ENCODE measurements at regions not wholly inside any gene's neighbourhood (a gene's known extent, or its start where the extent isn't known, plus 50 kb on each side); places are given as distances from the start of the nearest gene placed in this dataset.

DNA sequence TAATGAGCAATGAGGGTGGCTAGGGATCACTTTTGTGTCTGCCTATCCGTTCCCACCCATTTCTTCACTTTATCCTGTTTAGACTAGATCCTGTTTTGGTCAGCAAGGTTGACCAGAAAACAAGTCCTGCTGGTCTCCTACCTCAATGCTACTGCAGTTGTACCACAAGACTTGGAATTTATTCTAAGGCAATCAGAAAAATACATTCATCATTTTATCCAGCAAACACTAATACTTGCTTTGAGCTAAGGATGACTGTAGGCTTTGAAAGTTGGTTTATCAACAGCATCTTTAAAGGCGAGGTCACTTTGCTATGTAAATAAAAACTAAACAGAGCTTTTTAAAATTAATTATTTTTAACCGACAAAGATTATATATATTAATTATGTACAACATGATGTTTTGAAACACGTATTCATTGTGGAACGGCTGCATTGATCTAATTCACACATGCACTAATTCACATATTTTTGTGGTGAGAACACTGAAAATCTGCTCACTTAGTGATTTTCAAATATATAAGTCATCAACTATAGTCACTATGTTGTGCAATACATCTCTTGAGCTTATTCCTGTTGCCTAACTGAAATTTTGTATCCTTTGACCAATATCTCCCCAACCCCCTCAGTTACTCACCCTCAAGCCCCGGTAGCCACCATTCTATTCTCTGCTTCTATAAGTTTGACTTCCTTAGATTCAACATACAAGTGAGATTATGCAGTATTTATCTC lies 125.9 kb upstream of the HS3ST3A1 start:
- peaks cover 6% of the 10 kb centered on the region for H3K9me3 Mint-ChIP-seq
- no peaks in the 10 kb centered on the region for H3K4me1 Mint-ChIP-seq
- no peak overlapping the region for H3K4me3 Mint-ChIP-seq
- H3K27ac Mint-ChIP-seq: no peak overlapping the region
- no peaks in the 10 kb centered on the region for H3K36me3 Mint-ChIP-seq
- no peak for ATAC-seq
- no peaks in the 10 kb centered on the region for H3K27me3 Mint-ChIP-seq

DNA sequence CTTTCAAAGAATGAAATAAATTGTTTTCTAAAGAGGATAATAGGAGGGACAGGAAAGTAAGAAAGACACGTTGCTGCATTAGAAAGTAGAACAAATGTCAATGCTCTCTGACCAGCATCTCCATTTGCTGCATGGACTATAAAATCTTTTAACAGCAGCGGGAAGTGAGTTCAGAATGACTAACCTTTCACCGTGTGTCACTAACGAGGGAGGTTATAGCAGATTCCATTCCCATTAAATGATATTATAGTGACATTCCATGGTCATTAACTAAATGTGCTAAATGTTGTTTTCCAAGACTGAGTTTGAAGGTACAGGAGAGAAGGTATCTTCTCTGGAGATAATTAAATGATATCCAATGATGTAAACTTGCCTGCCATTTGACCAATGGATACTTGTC lies 127.1 kb upstream of the HS3ST3A1 start:
- no peak for ATAC-seq
- Mint-ChIP-seq H3K4me3 (no peak overlapping the region), H3K27ac (no peak overlapping the region), H3K27me3 (no peaks in the 10 kb centered on the region), H3K4me1 (no peaks in the 10 kb centered on the region), H3K9me3 (peaks cover 11% of the 10 kb centered on the region), H3K36me3 (no peaks in the 10 kb centered on the region)

DNA sequence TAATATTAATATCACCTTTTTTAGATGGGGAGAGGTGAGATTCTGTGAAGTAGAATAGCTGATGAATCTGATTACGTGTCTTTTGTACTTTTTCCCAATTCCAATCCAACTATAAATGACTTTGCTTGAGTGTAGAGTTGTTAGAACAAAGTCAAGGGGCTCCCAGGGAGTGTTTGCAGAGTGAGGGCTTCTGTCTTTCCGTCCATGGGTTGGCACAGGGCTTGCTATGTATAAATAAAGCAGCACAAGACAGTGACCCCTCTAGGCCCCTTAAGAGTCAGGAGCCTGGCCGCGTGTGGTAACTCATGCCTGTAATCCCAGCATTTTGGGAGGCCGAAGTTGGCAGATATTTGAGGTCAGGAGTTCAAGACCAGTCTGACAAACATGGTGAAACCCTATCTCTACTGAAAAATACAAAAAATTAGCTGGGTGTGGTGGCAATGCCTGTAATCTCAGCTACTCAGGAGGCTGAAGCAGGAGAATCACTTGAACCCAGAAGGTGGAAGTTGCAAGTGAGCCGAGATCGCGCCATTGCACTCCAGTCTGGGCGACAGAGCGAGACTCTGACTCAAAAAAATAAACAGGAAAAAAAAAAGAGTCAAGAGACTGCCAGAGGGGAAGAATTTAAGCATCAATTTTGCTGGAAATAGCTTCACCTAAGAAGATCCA lies 127.9 kb upstream of the HS3ST3A1 start:
- Mint-ChIP-seq H3K4me1 (peaks cover 2% of the 10 kb centered on the region), H3K27ac (no peak overlapping the region), H3K27me3 (no peaks in the 10 kb centered on the region), H3K9me3 (peaks cover 11% of the 10 kb centered on the region), H3K36me3 (no peaks in the 10 kb centered on the region), H3K4me3 (no peak overlapping the region)
- ATAC-seq: no peak

DNA sequence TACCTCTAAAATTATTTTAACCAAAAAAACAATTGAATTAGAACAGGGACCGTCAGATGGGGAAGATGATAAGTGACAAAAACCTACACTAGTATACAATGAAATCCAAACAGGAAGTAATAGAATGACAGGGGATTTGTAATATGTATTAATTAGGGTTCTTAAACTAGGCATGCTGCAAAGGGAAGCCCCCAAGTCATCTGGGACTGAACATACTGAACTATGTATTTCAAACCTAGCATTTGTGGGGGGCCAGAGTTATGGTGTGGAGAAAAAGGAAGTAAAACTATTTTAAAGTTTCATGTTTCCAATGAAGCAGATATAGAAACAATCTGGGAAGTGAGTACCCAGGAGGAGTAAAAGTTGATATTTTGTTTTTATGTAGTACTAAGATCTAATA lies 133.2 kb upstream of the HS3ST3A1 start:
- Mint-ChIP-seq H3K4me3 (no peak overlapping the region), H3K27ac (no peak overlapping the region), H3K27me3 (no peaks in the 10 kb centered on the region), H3K9me3 (peaks cover 11% of the 10 kb centered on the region), H3K36me3 (no peaks in the 10 kb centered on the region), H3K4me1 (peaks cover 9% of the 10 kb centered on the region)
- peak; percentile 64 for ATAC-seq

DNA sequence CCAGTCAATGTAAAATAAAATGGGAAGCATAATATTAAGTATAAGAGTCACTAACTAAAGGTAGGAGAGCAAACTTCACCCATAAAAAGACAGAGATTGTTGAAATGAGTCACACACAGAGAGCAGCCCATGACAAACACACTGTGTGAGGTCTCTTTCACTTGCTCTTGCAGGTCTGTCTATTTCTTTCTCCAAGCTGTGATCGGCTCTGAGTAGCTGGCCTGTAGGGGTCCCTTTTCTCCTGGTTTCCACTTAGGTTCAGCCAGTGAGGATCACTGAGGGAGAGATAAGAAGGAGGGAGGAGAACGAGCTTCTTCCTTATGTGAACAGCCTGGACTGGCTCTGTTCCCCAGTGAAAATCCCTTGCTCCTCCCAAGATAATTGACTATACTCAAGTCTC lies 133.7 kb upstream of the HS3ST3A1 start:
- H3K4me1 Mint-ChIP-seq: peaks cover 9% of the 10 kb centered on the region
- H3K27ac Mint-ChIP-seq: no peak overlapping the region
- H3K9me3 Mint-ChIP-seq: peaks cover 11% of the 10 kb centered on the region
- H3K27me3 Mint-ChIP-seq: no peaks in the 10 kb centered on the region
- no peaks in the 10 kb centered on the region for H3K36me3 Mint-ChIP-seq
- peak; percentile 54 for ATAC-seq
- no peak overlapping the region for H3K4me3 Mint-ChIP-seq

DNA sequence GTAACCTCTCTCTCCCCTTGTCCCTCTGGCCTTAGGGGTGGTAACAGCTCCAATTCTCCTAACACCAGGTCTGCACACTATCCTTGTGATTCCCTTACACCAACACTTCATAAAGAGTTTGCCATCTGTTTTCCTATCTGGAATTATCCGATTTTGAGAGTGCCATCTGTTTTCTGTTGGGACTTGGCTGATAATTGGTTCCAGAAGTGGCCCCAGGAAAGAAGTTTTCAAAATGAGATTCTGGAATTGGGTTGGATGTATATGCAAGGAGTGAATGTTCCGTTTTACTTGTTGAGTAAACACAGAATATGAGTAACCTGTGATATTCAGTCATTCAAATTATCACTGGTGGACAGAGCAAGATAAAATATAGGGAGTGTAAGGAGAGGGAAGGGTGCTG lies 134.1 kb upstream of the HS3ST3A1 start:
- Mint-ChIP-seq H3K4me3 (no peak overlapping the region), H3K4me1 (peaks cover 9% of the 10 kb centered on the region), H3K9me3 (peaks cover 11% of the 10 kb centered on the region), H3K36me3 (no peaks in the 10 kb centered on the region), H3K27me3 (no peaks in the 10 kb centered on the region), H3K27ac (no peak overlapping the region)
- no peak for ATAC-seq

DNA sequence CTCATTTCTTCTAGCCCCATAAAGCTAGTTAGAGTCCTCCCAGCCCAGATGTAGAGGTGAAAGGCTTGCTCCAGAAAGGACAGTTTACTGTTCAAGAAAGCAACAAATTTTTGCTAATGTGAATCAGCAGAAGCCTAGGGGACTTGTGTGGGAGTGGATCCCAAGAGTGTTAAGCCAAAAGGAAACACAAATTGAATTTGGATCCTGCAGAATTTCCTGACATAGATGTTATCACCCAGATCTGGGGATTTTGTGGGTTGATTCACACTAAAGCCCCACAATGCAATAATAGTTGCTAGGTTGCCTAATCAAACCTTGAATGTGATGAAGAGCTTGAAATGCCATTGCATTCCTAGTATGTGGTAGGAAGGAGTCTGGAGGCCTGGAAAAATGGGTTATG lies 135.2 kb upstream of the HS3ST3A1 start:
- H3K36me3 Mint-ChIP-seq: no peaks in the 10 kb centered on the region
- no peaks in the 10 kb centered on the region for H3K27me3 Mint-ChIP-seq
- H3K27ac Mint-ChIP-seq: no peak overlapping the region
- ATAC-seq: no peak
- peaks cover 9% of the 10 kb centered on the region for H3K4me1 Mint-ChIP-seq
- peaks cover 5% of the 10 kb centered on the region for H3K9me3 Mint-ChIP-seq
- H3K4me3 Mint-ChIP-seq: no peak overlapping the region

DNA sequence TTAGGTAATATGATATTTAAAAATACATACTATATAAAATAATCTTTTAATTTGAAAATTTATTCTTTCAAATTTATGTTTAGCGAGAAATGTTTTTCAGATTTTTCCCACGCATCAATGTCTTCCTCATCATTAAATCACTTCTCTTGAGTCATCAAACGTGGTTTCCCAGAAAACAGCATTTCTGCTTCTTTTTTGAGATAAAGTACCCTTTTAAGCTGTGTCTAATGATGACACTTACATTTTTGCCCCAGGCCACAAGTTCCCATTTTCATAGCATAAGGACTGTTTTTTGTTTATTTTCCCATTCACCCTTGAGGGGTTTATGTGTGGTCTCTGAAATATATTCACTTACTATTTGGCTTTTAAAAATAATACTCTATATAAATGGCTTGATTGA lies 139.0 kb upstream of the HS3ST3A1 start:
- no peak for ATAC-seq
- no peaks in the 10 kb centered on the region for H3K9me3 Mint-ChIP-seq
- H3K27me3 Mint-ChIP-seq: peaks cover 11% of the 10 kb centered on the region
- no peak overlapping the region for H3K4me3 Mint-ChIP-seq
- H3K27ac Mint-ChIP-seq: no peak overlapping the region
- H3K36me3 Mint-ChIP-seq: no peaks in the 10 kb centered on the region
- H3K4me1 Mint-ChIP-seq: no peaks in the 10 kb centered on the region

DNA sequence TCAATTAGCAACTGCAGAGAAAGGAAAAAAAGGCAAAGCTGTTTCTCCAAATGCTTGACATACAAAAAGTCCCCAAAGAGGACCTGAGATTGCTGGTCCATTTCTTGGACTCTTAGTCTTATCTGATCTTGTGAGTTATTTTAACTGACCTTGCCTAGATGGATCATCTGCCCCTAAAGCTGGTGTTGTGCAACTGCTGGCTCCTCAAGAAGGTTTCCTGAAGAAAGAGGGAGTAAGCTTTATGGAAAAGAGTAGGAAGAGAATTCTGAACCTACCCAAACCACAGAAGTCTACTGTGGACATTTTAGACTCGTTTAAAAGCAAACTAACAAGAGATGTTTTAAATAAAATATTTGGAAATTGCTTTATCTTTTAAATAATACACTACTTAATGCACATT lies 140.0 kb upstream of the HS3ST3A1 start:
- H3K36me3 Mint-ChIP-seq: no peaks in the 10 kb centered on the region
- no peak overlapping the region for H3K4me3 Mint-ChIP-seq
- H3K9me3 Mint-ChIP-seq: no peaks in the 10 kb centered on the region
- no peak for ATAC-seq
- H3K27me3 Mint-ChIP-seq: peaks cover 13% of the 10 kb centered on the region
- no peak overlapping the region for H3K27ac Mint-ChIP-seq
- H3K4me1 Mint-ChIP-seq: no peaks in the 10 kb centered on the region

DNA sequence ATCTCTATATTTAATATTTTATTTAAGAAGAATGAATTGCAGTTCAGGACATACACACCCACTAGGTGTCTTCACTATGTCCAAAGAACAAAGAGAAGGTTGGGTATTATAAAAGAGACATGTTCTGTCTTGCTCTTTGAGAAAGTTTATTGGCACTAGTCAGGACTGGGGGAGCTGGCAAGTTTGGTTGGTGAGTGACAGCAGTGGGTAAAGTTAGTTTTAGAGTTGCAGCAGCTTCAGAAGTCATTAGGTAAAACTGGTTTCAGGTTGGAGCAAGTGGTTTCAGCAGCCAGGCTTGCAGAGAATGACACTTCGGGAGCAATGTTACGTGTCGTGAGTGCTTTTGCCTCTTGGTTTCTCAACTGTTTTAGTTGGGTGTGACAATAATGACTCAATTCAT lies 142.2 kb upstream of the HS3ST3A1 start:
- H3K9me3 Mint-ChIP-seq: no peaks in the 10 kb centered on the region
- H3K27ac Mint-ChIP-seq: no peak overlapping the region
- peaks cover 13% of the 10 kb centered on the region for H3K27me3 Mint-ChIP-seq
- H3K4me1 Mint-ChIP-seq: no peaks in the 10 kb centered on the region
- ATAC-seq: no peak
- no peak overlapping the region for H3K4me3 Mint-ChIP-seq
- no peaks in the 10 kb centered on the region for H3K36me3 Mint-ChIP-seq

DNA sequence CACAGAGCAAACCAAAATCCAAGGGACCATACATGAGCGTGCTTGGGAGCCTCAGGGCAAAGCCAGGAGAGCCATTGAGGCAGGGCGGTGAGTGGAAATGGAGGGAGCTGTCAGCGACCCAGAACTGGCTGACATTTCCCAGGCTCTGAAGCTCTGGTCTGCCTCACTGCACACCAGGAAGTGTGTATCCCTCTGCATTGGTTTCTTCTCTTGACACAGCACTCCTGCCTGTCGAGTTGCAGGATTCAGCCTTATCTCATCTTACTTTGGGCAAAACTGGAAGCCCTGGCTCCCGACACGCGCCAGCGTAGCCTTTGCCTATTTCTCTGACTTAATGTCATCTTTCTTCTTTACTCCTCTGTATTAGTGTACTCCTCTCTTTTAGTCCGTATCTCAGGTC lies 144.7 kb upstream of the HS3ST3A1 start:
- peaks cover 15% of the 10 kb centered on the region for H3K27me3 Mint-ChIP-seq
- H3K9me3 Mint-ChIP-seq: no peaks in the 10 kb centered on the region
- H3K36me3 Mint-ChIP-seq: no peaks in the 10 kb centered on the region
- no peak overlapping the region for H3K27ac Mint-ChIP-seq
- no peak for ATAC-seq
- no peaks in the 10 kb centered on the region for H3K4me1 Mint-ChIP-seq
- no peak overlapping the region for H3K4me3 Mint-ChIP-seq

DNA sequence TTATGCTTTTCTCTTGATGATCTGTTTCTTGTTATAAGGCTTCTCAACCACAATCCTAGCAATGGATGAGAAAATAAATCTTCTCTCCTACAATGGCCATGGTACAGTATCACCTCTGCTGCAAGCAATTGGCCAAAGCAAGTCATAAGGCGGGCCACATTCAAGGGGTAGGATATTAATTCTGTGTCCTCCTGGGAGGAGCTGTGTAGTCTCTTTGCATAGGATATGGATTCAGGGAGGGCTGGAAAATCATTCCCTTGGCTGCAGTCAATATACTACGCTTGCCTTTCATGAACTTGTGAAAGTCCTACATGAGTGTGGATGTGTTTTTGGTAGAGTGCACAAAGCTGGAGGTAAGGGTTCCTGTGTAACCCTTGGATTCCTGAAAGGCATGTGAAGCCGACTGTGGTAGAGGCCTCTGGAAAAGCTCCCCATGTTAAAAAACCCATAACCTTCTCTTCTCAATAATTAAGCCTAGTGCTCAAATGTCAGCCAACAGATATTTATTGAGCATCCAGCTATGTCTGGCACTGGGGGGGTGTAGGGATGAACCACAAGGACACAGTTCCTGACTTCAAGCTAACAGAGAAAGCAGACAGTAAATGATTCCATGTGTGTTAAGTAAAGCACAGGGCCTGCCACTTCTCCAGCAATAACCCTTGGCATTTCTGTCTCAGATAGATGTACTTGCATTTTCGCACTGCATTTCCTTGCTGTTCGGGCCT lies 147.6 kb upstream of the HS3ST3A1 start:
- peaks cover 24% of the 10 kb centered on the region for H3K27me3 Mint-ChIP-seq
- H3K9me3 Mint-ChIP-seq: no peaks in the 10 kb centered on the region
- no peak for ATAC-seq
- H3K4me1 Mint-ChIP-seq: no peaks in the 10 kb centered on the region
- H3K4me3 Mint-ChIP-seq: no peak overlapping the region
- H3K36me3 Mint-ChIP-seq: no peaks in the 10 kb centered on the region
- no peak overlapping the region for H3K27ac Mint-ChIP-seq

DNA sequence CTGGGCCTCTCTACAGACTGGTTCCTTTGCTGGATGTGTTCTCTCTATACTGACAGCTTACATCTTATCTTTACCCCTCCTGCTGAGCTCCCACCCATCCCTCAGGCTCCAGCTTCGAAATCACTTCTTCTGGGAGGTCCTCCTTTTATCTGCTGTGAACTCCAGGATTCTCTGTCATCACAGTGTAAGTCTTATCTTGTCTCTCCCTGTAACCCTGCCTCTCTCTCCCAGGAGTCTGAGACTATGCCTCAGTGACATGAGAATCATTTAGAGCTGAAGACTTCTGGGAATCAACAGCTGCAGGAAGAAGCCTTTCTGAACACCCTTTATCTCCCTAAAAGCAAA lies 148.1 kb upstream of the HS3ST3A1 start:
- Mint-ChIP-seq H3K9me3 (no peaks in the 10 kb centered on the region), H3K27me3 (peaks cover 21% of the 10 kb centered on the region), H3K4me3 (no peak overlapping the region), H3K4me1 (no peaks in the 10 kb centered on the region), H3K36me3 (no peaks in the 10 kb centered on the region), H3K27ac (no peak overlapping the region)
- no peak for ATAC-seq

DNA sequence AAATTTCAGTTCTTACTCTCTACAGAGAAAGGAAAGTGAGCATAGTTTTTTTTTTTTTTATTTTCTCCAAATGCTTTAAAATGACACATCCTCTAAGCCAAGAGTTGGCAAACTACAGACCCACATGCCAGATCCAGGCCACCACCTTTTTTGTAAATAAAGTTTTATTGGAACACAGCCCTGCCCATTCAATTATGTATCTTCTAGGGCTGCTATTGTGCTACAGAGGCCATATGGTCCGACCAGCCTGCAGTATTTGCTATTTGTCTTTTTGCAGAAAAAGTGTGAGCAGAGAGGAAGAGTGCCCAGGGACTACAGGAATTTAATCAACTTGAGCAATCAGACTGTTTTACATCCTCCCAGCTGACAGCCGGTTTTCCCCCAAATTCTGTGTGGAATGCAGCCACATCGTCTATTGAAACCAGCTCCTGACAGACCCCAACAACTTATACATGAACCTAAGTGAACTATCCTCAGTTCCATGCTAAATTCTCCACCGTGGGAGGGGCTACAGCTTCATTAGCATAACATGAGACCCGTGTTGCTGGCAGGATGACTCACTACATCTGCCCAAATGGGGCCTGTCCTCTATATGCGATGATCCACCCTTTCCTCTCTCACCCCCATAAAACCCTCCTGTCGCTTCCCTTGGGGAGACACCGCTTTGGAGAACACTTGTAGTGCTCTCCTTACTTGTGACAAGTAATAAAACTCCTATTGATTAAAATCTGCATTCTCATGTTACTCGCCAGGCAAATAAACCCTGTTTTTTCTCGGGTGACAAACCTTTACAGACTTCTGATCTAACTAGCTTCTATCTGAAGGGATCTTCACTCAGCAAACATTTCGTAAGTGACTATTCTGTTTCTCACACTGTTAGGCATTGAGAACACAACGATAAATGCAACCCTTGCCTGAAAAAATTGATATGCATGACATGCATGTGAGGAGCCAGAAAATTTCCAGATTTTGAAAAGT lies 149.4 kb upstream of the HS3ST3A1 start:
- Mint-ChIP-seq H3K27ac (no peak overlapping the region), H3K27me3 (peaks cover 11% of the 10 kb centered on the region), H3K9me3 (no peaks in the 10 kb centered on the region), H3K4me1 (no peaks in the 10 kb centered on the region), H3K4me3 (no peak overlapping the region), H3K36me3 (no peaks in the 10 kb centered on the region)
- no peak for ATAC-seq

DNA sequence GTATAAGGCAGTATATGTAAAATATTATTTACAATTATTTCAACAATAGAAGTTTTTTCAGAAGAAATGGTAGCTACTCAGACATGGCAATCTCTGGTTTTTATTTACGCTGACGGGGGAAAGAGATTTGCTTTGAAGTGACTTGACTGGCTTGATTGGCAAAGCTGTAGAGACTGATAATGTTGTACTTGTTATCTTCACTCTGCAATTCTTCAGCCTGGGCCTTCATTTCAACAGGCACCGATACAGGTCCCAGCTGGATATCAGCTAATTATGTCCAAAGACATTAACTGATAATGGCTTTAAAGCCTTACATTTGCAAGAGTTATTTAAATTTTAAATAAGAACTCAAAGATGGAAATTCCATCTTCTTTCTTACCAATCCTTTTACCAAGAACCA lies 151.4 kb upstream of the HS3ST3A1 start:
- no peak for ATAC-seq
- Mint-ChIP-seq H3K9me3 (no peaks in the 10 kb centered on the region), H3K4me1 (no peaks in the 10 kb centered on the region), H3K27ac (no peak overlapping the region), H3K27me3 (peaks cover 11% of the 10 kb centered on the region), H3K36me3 (no peaks in the 10 kb centered on the region), H3K4me3 (no peak overlapping the region)
